CD1c-positive myeloid dendritic cell (primary cell): ENCODE measurements at regions not wholly inside any gene's neighbourhood (a gene's known extent, or its start where the extent isn't known, plus 50 kb on each side); places are given as distances from the start of the nearest gene placed in this dataset.

ENCODE experiments used
- DNase-seq: peaks from one replicate; pipeline ENCODE4 v3.0.0-alpha.2; 2016; ENCODE audit errors: extremely low spot score

DNA sequence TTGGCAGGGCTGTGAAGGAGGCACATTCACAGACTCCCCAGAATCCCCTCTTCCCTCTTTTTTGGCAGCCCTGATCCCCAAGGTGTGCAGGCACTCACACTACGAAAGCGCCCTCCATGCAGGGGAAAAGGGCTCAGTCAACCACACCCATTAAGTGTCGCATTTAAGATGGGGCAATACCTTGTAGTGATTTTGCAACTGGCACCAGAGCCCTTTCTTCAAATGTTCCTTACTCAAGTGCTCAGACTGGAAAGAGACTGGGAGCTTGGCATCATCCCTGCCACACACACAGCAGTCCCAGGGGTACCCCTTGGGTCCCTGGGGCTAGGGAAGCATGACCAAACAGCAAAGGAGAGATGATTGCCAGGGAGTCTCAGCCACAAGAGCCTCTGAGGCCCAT, 190.1 kb downstream of the HAUS1 start:
- no peak for DNase-seq

DNA sequence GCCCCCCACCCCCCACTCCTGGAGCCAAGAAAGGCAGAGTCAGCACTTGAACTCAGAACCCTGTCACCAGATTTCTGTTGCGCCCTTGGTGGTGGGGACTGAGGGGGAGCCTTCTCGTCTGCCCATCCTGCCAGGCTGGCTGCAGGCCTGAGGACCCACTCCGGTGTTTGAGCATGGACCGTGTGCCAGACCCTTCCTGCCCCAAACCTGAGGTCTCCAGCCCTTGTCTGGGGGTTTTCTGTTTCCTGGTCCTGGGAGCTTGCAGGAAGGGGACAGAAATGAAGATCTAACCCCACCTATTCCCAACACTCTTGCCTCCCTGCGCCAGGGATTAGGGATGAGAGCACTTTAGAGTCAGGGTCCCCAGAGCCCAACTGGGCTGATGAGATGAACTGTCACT, 190.6 kb downstream of the HAUS1 start:
- no peak for DNase-seq

DNA sequence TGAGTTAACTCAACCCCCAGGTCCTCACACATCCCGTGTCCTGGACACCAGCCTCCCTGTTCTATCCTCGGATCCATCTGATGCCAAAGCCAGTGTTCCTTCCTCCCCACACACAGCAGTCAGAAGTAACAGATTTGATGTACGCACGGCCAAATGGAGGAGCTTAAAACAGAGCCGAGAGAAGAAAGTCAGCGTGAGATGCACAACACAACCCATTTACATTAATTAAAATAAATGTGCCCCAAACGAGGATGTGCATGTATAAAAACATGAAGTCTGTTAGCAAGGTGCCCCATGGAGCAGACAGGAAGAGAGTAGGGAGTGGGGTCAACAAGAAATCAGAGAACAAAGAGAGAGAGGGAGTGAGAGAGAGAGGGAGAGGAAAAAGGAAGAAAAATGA, 191.2 kb downstream of the HAUS1 start:
- no peak for DNase-seq

DNA sequence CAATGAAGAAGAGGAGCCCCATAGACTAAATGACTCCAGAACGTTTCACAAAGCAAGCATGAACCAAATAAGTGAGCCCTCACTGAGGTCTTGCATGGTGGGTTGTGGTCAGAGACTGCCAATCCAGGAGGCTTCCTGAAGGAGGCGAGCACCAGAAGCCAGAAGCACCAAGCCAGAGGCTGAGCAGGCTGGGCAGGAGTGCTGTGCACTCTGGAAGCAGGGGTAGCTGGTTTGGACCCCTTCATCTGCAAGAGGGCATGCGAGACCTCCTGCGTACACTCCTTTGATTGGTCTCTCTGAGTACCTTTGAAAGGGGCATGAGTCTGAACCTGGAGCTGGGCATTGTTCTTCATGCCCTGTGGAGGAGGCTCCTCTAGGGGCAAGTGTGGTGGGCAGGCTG, 192.5 kb downstream of the HAUS1 start:
- DNase-seq = no peak

DNA sequence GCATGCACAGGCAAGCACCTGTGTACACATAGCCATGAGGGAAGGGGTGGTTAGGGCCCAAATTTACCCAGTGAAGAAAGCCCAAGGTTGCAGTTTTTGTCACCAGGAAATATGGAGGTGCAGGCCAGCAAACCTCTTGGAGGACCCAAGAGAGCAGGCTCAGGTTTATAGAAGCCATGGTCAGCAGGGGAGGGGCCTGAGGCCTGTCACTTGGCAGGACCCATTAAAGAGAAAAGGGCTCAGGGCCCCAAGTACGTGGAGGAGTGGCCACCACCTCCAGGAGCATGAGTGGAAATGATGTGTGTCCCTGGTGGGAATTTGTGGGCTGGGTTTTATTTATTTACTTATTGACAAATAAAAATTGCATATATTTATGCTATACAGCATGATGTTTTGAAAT, 192.9 kb downstream of the HAUS1 start:
- no peak for DNase-seq

DNA sequence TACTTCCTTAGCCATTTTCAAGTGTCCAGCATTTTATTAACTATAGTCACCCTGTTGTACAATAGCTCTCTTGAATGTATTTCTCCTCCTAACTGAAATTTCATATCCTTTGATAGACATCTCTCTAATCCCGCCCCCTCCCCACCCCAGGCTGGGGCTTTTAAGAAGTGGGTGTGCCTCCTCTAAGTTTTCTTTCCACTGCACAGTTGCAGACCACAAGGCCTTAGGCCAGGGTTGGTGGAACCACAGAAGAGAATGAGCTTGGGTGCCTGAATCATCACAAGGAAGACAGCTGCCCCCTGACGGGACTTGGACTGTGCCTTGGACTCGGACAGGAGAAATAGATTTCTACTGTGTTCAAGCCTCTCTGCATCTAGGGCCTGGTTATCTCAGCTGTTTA, 193.4 kb downstream of the HAUS1 start:
- DNase-seq = no peak

DNA sequence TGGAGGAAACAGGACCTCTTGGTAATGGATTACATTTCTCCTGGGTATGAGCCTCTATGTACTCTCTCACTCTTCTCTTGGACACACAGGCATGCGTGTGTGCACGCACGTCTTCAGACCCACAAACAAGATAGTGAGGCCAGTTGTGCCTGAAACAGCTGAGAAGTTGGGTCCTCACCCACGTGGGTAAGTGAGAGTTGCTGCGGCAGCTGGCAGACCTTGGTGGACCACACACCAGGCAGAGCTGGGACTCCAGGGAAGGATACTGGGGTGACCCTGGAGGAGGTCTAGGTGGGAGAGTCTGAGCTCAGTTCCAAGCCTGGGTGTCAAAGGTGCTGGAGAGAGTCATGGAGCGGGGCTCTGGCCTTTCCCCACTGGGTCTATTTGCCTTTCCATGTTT, 194.3 kb downstream of the HAUS1 start:
- DNase-seq = no peak

DNA sequence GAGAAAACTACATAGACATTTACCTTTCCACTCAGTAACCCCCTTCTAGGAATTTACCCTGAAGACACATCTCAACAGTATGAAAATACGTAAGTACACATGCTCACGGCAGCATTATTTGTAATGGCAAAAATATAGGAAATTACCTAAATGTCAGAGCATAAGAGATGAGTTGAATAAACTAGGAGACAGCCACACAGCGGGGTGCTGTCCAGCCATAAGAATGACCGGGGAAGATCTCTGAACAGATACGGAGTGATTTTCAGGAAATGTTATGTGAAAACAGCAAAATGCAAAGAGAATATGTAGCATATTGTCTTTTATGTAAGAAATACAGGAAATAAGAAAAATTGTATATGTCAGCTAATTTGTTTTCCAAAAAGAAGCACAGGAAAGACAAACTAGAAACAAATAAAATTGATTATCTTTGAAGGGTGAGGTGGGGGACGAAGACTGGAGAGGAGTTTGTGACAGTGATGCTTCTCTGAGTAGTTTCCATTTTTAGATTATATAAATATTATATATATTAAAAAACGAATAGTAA, 195.4 kb downstream of the HAUS1 start:
- DNase-seq = no peak

DNA sequence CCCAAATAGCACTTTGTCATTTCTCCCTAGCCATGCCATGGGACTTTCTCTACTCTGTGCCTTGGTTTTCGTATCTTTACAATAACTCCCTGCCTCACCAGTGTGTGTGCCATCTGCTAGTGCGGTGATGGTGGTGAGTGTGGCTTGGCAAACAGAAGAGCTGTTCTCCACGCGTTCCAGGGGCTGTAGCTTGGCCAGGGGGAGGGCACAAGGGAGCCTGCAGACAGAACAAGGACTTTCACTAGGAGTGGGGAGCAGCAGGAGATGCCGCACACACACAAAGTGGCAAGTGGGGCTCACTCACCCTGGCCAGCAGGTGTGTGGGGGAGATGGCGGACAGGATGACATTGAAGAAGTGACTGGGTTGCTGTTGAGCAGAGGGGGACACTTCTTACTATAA, 196.9 kb downstream of the HAUS1 start:
- DNase-seq = no peak

DNA sequence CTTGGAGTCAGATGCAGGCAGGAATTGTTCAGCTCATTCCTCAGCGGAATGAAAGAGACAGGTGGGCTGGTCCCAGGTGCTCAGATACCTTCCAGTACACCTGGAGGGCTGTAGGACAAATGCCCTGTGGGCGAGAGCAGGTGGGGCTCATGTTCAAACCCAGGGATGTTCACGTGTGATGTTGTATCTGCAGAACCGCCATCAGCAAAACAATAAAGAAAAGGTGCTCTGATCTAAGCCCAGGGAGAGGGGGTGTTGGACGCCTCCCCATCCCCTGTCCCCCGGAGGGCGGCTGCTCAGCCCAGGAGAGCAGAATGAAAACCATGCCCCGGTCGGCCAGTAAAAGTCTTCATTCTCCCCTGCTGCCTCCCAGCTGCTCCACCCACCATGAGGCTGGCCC, 197.4 kb downstream of the HAUS1 start:
- DNase-seq = no peak

DNA sequence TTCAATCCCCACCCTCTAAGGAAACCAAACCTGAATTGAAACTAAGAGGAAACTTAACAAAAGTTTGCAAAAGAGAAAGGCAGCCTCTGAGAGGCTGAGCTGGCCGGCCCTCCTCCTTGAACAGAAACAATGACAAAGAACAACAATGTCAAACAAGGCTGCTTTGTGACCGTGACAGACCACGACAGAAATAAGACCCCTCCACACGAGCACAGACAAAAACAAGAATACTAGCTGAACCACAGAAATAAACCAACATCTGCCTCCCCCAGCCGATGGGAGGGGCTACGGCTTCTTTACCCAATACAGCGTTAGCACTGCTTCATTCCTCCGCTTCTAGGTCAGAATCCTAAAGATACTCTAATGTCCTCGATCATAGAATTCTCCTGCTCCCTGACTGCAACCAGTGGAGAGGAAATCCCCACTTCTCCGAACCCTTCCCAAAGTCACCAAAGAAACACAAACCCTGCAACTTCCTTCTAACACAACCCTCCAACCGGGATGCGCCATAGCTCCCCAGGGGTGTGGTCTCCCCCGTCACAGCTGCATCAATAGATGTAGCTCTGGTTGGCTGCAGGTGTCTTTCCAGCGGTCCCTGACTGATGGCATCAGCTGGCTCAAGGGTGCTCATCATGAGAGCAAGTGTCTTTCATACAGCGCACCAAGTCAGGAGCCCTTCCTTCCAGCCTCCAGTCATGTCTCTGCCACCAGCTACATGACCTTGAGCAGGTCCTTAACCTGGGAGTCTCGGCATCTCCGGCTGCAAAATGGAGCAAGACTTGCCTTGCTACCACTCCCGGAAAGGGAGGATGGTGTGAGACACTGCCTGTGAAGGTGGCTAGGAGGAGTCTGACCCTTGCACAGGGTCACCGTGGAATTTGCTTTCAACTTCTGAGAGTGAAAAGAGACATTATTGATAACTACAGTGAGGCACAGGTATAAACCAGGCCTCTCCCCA, 198.6 kb downstream of the HAUS1 start:
- no peak for DNase-seq

DNA sequence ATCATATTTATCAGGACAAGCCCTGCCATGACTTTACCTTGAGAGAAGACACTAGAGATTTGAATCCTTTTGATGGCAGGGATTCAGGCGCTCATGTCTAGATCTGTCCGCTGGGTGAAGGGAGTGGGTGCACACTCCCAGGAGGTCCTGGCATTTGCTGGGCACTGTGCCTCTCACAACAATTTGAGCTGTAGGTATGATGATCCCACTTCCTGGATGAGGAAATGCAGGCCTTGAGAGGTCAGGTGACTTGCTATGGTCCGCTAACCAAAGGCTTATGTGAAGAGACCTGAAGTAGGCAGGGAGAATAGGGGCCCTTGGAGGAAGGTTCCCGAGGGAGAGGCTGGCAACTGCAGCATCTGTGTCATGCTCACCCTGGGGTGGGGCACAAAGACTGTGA, 206.1 kb downstream of the HAUS1 start:
- DNase-seq = no peak

DNA sequence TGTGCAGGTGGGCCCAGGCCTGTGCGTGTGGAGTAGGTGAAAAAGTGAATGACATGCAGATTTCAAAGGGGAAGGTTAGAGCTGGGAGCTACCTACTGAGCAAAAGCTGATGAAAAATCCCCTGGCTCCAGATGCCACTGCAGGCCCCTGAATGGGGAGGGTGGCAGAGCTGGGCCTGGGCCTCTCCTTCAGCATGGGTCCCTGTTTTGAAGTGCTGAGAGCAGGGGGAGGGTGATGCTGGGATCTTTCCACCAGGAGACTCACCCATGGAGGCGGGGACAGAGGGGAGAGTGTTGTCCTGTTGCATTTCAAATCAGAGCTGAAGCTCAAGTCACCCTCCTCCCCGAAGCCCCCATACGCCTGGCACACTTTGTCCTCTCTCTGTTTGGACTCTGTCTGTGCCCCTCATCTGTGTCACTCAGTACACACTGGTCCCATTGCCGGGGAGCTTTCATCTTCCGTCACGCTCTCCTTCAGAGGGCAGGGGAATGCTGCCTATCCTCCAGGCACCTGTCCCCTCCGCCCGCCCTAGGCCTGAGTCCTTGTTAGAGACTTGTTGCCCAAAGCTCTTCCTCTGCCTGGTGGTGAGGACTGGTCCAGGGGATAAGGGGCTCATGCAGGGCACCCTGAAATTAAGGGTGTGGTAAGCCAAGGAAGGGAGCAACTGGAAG, 206.6 kb downstream of the HAUS1 start:
- no peak for DNase-seq

DNA sequence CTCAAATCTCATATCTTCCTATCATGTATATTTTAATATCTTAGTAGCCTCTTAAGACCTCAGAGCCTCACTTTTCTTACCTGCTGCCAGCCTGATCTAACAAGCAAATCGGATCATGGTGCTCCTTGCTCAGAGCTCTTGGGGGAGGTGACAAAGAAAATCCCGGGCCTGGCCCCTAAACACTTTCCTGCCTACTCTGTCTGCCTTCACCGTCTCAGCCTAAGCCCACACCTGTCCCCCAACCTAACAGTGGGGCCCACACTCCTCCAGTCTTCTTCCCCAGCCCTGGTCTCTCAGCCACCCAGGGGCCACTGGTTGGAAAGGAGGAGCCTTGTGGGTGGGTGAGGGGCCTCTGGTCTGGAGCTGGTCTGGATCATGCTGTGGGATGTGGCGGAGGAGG, 207.3 kb downstream of the HAUS1 start:
- DNase-seq = no peak

DNA sequence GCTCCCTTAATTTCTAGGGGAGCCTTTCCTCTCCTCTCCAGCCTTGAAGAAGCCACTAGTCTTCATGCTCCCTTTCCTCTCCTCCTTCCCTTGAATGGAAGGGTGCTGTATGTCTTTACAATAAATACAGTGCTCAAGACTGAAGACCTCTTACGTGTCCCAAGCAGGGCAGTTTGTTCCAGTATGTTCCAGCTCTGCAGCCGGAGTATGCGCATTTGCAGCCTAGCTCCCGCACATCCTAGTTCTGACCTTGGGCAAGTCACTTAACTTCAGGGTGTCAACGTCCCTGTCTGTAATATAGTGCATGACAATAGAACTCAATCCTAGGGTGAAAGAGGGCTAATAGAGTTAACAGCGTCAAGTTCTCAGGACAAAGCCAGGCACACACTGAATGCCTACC, 208.0 kb downstream of the HAUS1 start:
- no peak for DNase-seq

DNA sequence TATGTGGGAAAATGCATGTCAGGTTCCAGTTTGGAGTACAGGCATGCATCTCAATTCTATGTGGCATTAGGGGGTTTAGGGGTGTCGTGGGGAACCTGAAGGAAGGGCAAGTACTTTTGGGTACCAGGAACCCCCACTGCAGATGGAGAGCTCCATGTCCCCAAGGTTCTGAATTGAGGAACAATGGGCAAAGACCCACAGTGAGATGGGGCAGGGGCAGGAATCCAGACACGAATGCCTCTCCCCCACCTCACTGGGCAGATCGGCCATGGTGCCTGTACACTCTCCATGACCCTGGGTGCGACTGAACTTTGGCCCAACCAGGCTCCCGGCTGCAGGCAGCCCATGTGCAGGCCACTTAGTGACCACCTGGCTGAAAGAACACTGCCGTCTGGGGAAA, 209.3 kb downstream of the HAUS1 start:
- DNase-seq = no peak

DNA sequence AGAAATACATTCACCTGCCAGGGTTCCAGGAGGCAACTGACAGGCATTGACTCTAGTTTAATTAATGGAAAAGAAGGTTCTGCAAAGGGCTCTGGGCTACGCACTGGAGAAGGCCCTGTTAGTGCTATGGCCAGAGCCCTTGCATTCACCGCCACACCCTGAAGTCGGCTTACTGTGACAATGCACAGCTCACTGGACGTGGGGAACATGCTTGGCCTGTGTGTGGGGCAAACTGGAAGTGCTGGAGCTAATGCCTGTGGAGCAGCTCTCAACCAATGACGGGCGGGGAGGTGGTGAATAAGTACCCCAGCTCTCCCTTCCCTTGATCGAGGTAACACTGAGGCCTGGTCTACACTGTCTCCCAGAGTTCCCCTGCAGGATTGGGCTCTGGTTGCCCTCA, 209.8 kb downstream of the HAUS1 start:
- DNase-seq = no peak

DNA sequence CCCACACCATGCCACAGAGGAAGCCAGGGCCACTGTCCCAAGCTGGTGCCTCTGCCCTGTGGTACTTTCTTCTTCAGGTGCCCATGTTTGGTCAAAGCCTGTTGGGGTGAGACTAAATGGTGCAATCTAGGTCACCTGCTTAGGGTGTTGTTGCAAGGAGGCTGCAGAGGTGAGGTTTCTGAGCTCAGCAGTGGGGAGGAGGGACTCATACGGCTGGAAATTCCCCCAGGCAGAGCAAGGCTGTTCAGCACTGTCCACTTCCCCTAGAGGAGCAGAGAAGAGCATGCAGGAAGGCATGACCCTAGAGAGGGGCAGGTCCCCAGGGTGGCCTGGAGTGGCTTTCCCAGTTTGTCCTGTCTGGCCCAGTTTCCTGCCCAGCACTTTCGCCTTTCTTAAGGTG, 211.0 kb downstream of the HAUS1 start:
- DNase-seq = no peak

DNA sequence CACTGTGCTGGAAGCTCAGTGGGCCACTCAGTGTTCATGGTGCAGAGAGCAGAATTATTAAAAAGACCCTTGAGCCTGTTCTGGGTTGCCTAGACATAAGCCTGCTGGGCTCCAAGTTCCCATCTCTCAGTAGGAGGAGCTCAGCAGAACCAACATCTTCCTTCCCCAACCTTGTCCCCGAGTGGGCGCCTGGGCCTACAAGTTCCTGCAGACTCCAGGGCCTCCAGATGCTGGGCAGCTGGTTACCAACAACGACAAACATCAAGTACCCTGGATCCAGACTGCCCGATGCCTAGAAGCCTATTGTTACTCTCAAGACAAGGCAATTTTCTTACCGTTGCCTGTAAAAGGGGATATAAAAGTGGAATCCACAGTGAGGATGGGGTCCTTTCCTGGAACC, 214.2 kb downstream of the HAUS1 start:
- DNase-seq = no peak

DNA sequence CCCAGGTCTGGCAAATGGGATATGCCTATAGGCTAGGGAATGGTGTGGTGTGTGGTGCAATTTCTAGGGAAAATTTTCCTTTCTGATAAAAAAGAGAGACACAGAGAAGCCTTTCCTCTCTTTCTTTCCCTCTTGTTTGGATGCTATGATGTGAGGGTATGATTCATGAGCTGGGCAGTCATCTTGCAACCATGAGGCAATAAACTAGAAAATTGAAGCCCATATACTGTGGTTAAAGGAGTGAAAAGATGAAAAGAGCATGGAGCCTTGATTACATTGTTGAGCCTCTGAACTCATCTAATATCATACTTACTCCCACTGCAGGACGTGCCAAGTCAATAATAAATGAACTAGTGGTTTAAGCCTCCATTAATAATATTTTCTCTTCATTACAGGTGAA, 215.6 kb downstream of the HAUS1 start:
- DNase-seq = no peak

DNA sequence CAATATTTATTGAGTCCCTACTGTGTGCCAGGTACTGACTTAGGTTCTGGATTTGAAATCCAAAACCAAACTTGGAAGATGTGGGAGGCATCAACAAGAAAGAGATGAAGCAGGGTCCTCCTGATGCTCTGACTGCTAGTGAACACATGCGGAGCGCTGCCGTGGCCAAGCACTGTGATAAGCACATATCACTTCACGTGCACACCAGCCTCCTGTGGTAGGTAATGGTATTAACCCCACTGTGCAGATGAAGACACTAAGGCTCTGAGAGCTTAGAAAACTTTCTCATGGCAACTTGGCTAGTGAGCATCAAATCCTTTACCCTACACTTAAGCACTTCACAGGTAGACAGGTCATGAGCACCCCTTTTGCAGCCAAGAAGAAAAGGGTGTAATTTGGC, 216.1 kb downstream of the HAUS1 start:
- DNase-seq = no peak

DNA sequence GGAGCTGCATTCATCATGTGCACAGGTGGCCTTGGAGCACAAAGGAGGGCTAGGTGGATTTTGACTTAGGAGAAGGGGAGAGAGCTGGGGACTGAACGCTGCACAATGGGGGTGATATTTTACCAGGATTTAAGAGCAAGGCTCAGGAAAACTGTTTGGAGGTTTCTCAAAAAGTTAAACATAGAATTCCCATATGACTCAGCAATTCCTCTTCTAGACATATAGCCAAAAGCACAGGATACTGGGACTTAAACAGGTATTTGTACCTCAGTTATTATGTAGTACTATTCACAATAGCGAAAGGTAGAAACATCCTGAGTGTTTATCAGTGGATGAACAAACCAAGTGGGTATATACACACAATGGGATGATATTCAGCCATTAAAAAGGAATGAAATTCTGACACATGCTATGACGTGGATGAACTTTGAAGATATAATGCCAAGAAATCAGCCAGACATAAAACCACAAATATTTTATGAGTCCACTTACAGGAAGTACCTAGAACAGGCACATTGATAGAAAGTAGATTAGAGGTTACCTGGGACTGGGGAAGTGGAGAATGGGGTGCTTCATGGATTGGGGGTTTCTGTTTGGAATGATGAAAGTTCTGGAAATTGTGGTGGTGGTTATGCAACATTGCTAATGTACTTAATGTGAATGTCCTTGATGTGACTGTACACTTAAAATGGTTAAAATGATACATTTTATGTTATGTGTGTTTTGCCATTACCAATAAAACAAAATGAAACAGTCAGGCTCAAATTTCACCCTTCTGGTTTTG, 216.9 kb downstream of the HAUS1 start:
- DNase-seq = no peak
